RWPE2 (cell line): ENCODE measurements at regions not wholly inside any gene's neighbourhood (a gene's known extent, or its start where the extent isn't known, plus 50 kb on each side); places are given as distances from the start of the nearest gene placed in this dataset.

Source experiments
- ATAC-seq: fragments of 200-7000 bp; cut with Tn5 transposase; 3 replicates; pipeline ENCODE4 v1.9.1; 2021; ENCODE audit warnings: low read depth
- DNase-seq: peaks from one replicate; pipeline ENCODE4 v3.0.0-alpha.2; 2020; ENCODE audit warnings: low spot score
- H3K27ac ChIP-seq: fragments of 450-650 bp; 2 replicates; pipeline ENCODE4 v1.5.1; 2017; ENCODE audit warnings: mild to moderate bottlenecking; ENCODE audit not compliant: poor library complexity, severe bottlenecking
- H3K27me3 ChIP-seq: fragments of 250-450 bp; sonication (Bioruptor Pico); 2 replicates; pipeline ENCODE4 v1.5.1; 2021; ENCODE audit warnings: mild to moderate bottlenecking, moderate library complexity; ENCODE audit not compliant: insufficient read depth, poor library complexity, severe bottlenecking
- H3K36me3 ChIP-seq: fragments of 250-450 bp; sonication (Bioruptor Pico); 2 replicates; pipeline ENCODE4 v1.5.1; 2020; ENCODE audit warnings: low read depth, mild to moderate bottlenecking, moderate library complexity
- H3K4me1 ChIP-seq: fragments of 250-450 bp; sonication (Bioruptor Pico); 2 replicates; pipeline ENCODE4 v1.5.1; 2021; ENCODE audit warnings: mild to moderate bottlenecking, moderate library complexity; ENCODE audit not compliant: insufficient read depth, poor library complexity, severe bottlenecking
- H3K4me3 ChIP-seq: fragments of 250-450 bp; sonication (Bioruptor Pico); 2 replicates; pipeline ENCODE4 v1.5.1; 2021; ENCODE audit warnings: mild to moderate bottlenecking, moderate library complexity; ENCODE audit not compliant: severe bottlenecking
- H3K9me3 ChIP-seq: fragments of 250-450 bp; sonication (Bioruptor Pico); 2 replicates; pipeline ENCODE4 v1.5.1; 2021; ENCODE audit warnings: mild to moderate bottlenecking, moderate library complexity; ENCODE audit not compliant: severe bottlenecking
- CTCF ChIP-seq: fragments of 450-650 bp; IDR thresholded peaks from one replicate; pipeline ENCODE4 v1.5.1; 2017; ENCODE audit warnings: mild to moderate bottlenecking, moderate library complexity; ENCODE audit not compliant: poor library complexity, severe bottlenecking

DNA sequence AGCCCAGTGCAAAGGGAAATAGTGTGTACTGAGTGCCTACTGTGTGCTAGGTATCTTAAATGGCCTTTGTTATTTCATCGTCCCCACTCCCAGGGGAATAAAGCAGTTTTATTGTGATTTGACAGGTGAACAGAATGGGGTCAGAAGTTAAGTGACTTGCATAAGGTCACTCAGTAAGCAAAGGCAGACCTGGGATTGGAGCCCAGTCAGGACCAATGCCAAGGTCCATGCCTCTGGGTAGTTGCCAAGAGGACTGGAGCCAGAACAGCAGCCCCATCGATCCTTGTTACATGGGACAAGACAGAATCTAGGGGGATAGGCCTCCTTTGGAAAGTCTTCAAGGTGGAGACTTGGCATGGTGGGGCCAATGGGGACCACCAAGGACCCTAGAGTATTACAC is 227.4 kb upstream of the PWP1 start:
- Histone ChIP-seq H3K4me3 (no peak overlapping the region), H3K9me3 (no peaks in the 10 kb centered on the region), H3K36me3 (no peaks in the 10 kb centered on the region), H3K4me1 (peaks cover 17% of the 10 kb centered on the region), H3K27me3 (no peaks in the 10 kb centered on the region), H3K27ac (no peak overlapping the region)
- TF ChIP-seq CTCF = no peak
- DNase-seq = no peak
- no peak for ATAC-seq

DNA sequence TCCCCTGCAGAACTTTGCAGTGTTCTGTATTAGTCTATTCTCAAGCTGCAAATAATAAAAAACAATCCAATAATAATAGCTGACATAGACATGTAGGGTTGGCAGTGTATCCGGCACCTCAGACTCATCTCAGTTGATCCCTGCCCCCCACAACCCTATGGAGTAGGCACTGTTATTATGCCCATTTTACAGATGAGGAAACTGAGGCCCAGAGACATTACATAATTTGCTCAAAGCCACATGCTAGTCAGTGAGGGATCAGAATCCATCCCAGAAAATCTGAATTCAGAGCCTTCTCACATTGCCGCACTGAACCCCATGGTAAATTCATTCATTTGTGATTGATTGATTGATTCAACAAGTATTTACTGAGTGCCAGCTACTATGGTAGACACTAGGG is 226.6 kb upstream of the PWP1 start:
- TF ChIP-seq CTCF = no peak
- ATAC-seq (no peak), DNase-seq (no peak)
- no peaks in the 10 kb centered on the region for H3K27me3 ChIP-seq
- no peaks in the 10 kb centered on the region for H3K36me3 ChIP-seq
- peaks cover 17% of the 10 kb centered on the region for H3K4me1 ChIP-seq
- H3K27ac ChIP-seq = no peak overlapping the region
- no peaks in the 10 kb centered on the region for H3K9me3 ChIP-seq
- H3K4me3 ChIP-seq = no peak overlapping the region

GRCh38 chr12:107459641-107460040 is 226.0 kb upstream of the PWP1 start:
- H3K36me3 ChIP-seq = no peaks in the 10 kb centered on the region
- H3K9me3 ChIP-seq = no peaks in the 10 kb centered on the region
- H3K27ac ChIP-seq = no peak overlapping the region
- no peaks in the 10 kb centered on the region for H3K27me3 ChIP-seq
- H3K4me3 ChIP-seq = no peak overlapping the region
- ATAC-seq = no peak
- DNase-seq = no peak
- peaks cover 17% of the 10 kb centered on the region for H3K4me1 ChIP-seq
- no peak for TF ChIP-seq CTCF

GRCh38 chr12:107461222-107461975 is 224.2 kb upstream of the PWP1 start:
- no peaks in the 10 kb centered on the region for H3K27me3 ChIP-seq
- ATAC-seq (peak; percentile 87), DNase-seq (peak; percentile 69)
- no peaks in the 10 kb centered on the region for H3K9me3 ChIP-seq
- H3K36me3 ChIP-seq = no peaks in the 10 kb centered on the region
- H3K4me1 ChIP-seq = peaks cover 17% of the 10 kb centered on the region
- peak overlapping the region; percentile 88 for H3K27ac ChIP-seq
- no peak overlapping the region for H3K4me3 ChIP-seq
- no peak for TF ChIP-seq CTCF
